ENCODE measurements at regions not wholly inside any gene's neighbourhood (a gene's known extent, or its start where the extent isn't known, plus 50 kb on each side); places are given as distances from the start of the nearest gene placed in this dataset.

GRCh38 chr3:24773798-24774197 is 279.1 kb upstream of the THRB start:
- no peaks in the 10 kb centered on the region for H3K9me3 ChIP-seq (ENCODE audit: control insufficient read depth, low read length)
- no peaks in the 10 kb centered on the region for H3K36me3 ChIP-seq (ENCODE audit: control insufficient read depth, insufficient read depth, low read length, severe bottlenecking)
- no peak overlapping the region for H3K9ac ChIP-seq (ENCODE audit: low read length)
- H3K4me3 ChIP-seq (ENCODE audit: low read length): no peak overlapping the region
- DNase-seq (ENCODE audit: low read depth): peak; percentile 89
- no peaks in the 10 kb centered on the region for H3K4me1 ChIP-seq (ENCODE audit: control insufficient read depth, insufficient read depth, low read length)
- H3K27me3 ChIP-seq (replicated peaks; ENCODE audit: control insufficient read depth, insufficient read depth, low read length): peaks cover 2% of the 10 kb centered on the region

- Histone ChIP-seq H3K9ac (ENCODE audit: low read length) (no peak overlapping the region), H3K4me3 (ENCODE audit: low read length) (peak overlapping the region; percentile 23), H3K27me3 (replicated peaks; ENCODE audit: control insufficient read depth, insufficient read depth, low read length) (no peaks in the 10 kb centered on the region), H3K9me3 (ENCODE audit: control insufficient read depth, low read length) (peaks cover 22% of the 10 kb centered on the region), H3K4me1 (ENCODE audit: control insufficient read depth, insufficient read depth, low read length) (no peaks in the 10 kb centered on the region), H3K36me3 (ENCODE audit: control insufficient read depth, insufficient read depth, low read length, severe bottlenecking) (no peaks in the 10 kb centered on the region)
- no peak for DNase-seq (ENCODE audit: low read depth)
These were observed 286.3 kb upstream of the THRB start for GRCh38 chr3:24780991-24781390.

- Histone ChIP-seq H3K36me3 (ENCODE audit: control insufficient read depth, insufficient read depth, low read length, severe bottlenecking) (no peaks in the 10 kb centered on the region), H3K9ac (ENCODE audit: low read length) (no peak overlapping the region), H3K9me3 (ENCODE audit: control insufficient read depth, low read length) (peaks cover 22% of the 10 kb centered on the region), H3K4me3 (ENCODE audit: low read length) (peak overlapping the region; percentile 23), H3K27me3 (replicated peaks; ENCODE audit: control insufficient read depth, insufficient read depth, low read length) (no peaks in the 10 kb centered on the region), H3K4me1 (ENCODE audit: control insufficient read depth, insufficient read depth, low read length) (no peaks in the 10 kb centered on the region)
- DNase-seq (ENCODE audit: low read depth): no peak
These were observed 286.8 kb upstream of the THRB start for GRCh38 chr3:24781454-24781853.

GRCh38 chr3:24793896-24794295 is 299.2 kb upstream of the THRB start:
- H3K9me3 ChIP-seq (ENCODE audit: control insufficient read depth, low read length): no peaks in the 10 kb centered on the region
- no peak overlapping the region for H3K4me3 ChIP-seq (ENCODE audit: low read length)
- H3K9ac ChIP-seq (ENCODE audit: low read length): no peak overlapping the region
- no peaks in the 10 kb centered on the region for H3K4me1 ChIP-seq (ENCODE audit: control insufficient read depth, insufficient read depth, low read length)
- no peaks in the 10 kb centered on the region for H3K36me3 ChIP-seq (ENCODE audit: control insufficient read depth, insufficient read depth, low read length, severe bottlenecking)
- no peak for DNase-seq (ENCODE audit: low read depth)
- no peaks in the 10 kb centered on the region for H3K27me3 ChIP-seq (replicated peaks; ENCODE audit: control insufficient read depth, insufficient read depth, low read length)

GRCh38 chr3:24802614-24803013 is 308.0 kb upstream of the THRB start:
- Histone ChIP-seq H3K27me3 (replicated peaks; ENCODE audit: control insufficient read depth, insufficient read depth, low read length) (peaks cover 2% of the 10 kb centered on the region), H3K9ac (ENCODE audit: low read length) (no peak overlapping the region), H3K36me3 (ENCODE audit: control insufficient read depth, insufficient read depth, low read length, severe bottlenecking) (no peaks in the 10 kb centered on the region), H3K4me3 (ENCODE audit: low read length) (no peak overlapping the region), H3K9me3 (ENCODE audit: control insufficient read depth, low read length) (no peaks in the 10 kb centered on the region), H3K4me1 (ENCODE audit: control insufficient read depth, insufficient read depth, low read length) (no peaks in the 10 kb centered on the region)
- no peak for DNase-seq (ENCODE audit: low read depth)

GRCh38 chr3:24804095-24804494 is 309.4 kb upstream of the THRB start:
- Histone ChIP-seq H3K9me3 (ENCODE audit: control insufficient read depth, low read length) (no peaks in the 10 kb centered on the region), H3K4me3 (ENCODE audit: low read length) (no peak overlapping the region), H3K36me3 (ENCODE audit: control insufficient read depth, insufficient read depth, low read length, severe bottlenecking) (no peaks in the 10 kb centered on the region), H3K9ac (ENCODE audit: low read length) (no peak overlapping the region), H3K27me3 (replicated peaks; ENCODE audit: control insufficient read depth, insufficient read depth, low read length) (peaks cover 2% of the 10 kb centered on the region), H3K4me1 (ENCODE audit: control insufficient read depth, insufficient read depth, low read length) (no peaks in the 10 kb centered on the region)
- no peak for DNase-seq (ENCODE audit: low read depth)

GRCh38 chr3:24810881-24811280 is 316.2 kb upstream of the THRB start:
- Histone ChIP-seq H3K27me3 (replicated peaks; ENCODE audit: control insufficient read depth, insufficient read depth, low read length) (no peaks in the 10 kb centered on the region), H3K4me3 (ENCODE audit: low read length) (no peak overlapping the region), H3K9me3 (ENCODE audit: control insufficient read depth, low read length) (no peaks in the 10 kb centered on the region), H3K36me3 (ENCODE audit: control insufficient read depth, insufficient read depth, low read length, severe bottlenecking) (no peaks in the 10 kb centered on the region), H3K4me1 (ENCODE audit: control insufficient read depth, insufficient read depth, low read length) (no peaks in the 10 kb centered on the region), H3K9ac (ENCODE audit: low read length) (no peak overlapping the region)
- DNase-seq (ENCODE audit: low read depth): peak; percentile 9

- no peaks in the 10 kb centered on the region for H3K9me3 ChIP-seq (ENCODE audit: control insufficient read depth, low read length)
- H3K27me3 ChIP-seq (replicated peaks; ENCODE audit: control insufficient read depth, insufficient read depth, low read length): no peaks in the 10 kb centered on the region
- no peak overlapping the region for H3K4me3 ChIP-seq (ENCODE audit: low read length)
- H3K9ac ChIP-seq (ENCODE audit: low read length): no peak overlapping the region
- no peak for DNase-seq (ENCODE audit: low read depth)
- no peaks in the 10 kb centered on the region for H3K36me3 ChIP-seq (ENCODE audit: control insufficient read depth, insufficient read depth, low read length, severe bottlenecking)
- H3K4me1 ChIP-seq (ENCODE audit: control insufficient read depth, insufficient read depth, low read length): no peaks in the 10 kb centered on the region
These were observed 317.5 kb upstream of the THRB start for GRCh38 chr3:24812116-24812515.

GRCh38 chr3:24818055-24818454 is 323.4 kb upstream of the THRB start:
- Histone ChIP-seq H3K27me3 (replicated peaks; ENCODE audit: control insufficient read depth, insufficient read depth, low read length) (no peaks in the 10 kb centered on the region), H3K36me3 (ENCODE audit: control insufficient read depth, insufficient read depth, low read length, severe bottlenecking) (no peaks in the 10 kb centered on the region), H3K9ac (ENCODE audit: low read length) (no peak overlapping the region), H3K9me3 (ENCODE audit: control insufficient read depth, low read length) (peaks cover 4% of the 10 kb centered on the region), H3K4me1 (ENCODE audit: control insufficient read depth, insufficient read depth, low read length) (no peaks in the 10 kb centered on the region), H3K4me3 (ENCODE audit: low read length) (no peak overlapping the region)
- DNase-seq (ENCODE audit: low read depth): no peak

- Histone ChIP-seq H3K36me3 (ENCODE audit: control insufficient read depth, insufficient read depth, low read length, severe bottlenecking) (no peaks in the 10 kb centered on the region), H3K9ac (ENCODE audit: low read length) (no peak overlapping the region), H3K4me3 (ENCODE audit: low read length) (no peak overlapping the region), H3K9me3 (ENCODE audit: control insufficient read depth, low read length) (no peaks in the 10 kb centered on the region), H3K4me1 (ENCODE audit: control insufficient read depth, insufficient read depth, low read length) (peaks cover 3% of the 10 kb centered on the region), H3K27me3 (replicated peaks; ENCODE audit: control insufficient read depth, insufficient read depth, low read length) (peaks cover 40% of the 10 kb centered on the region)
- DNase-seq (ENCODE audit: low read depth): no peak
These were observed 333.4 kb upstream of the THRB start for GRCh38 chr3:24828011-24828410.

GRCh38 chr3:24828551-24828950 is 333.9 kb upstream of the THRB start:
- DNase-seq (ENCODE audit: low read depth): no peak
- H3K4me1 ChIP-seq (ENCODE audit: control insufficient read depth, insufficient read depth, low read length): peaks cover 3% of the 10 kb centered on the region
- H3K27me3 ChIP-seq (replicated peaks; ENCODE audit: control insufficient read depth, insufficient read depth, low read length): peaks cover 40% of the 10 kb centered on the region
- no peaks in the 10 kb centered on the region for H3K36me3 ChIP-seq (ENCODE audit: control insufficient read depth, insufficient read depth, low read length, severe bottlenecking)
- H3K9ac ChIP-seq (ENCODE audit: low read length): no peak overlapping the region
- H3K9me3 ChIP-seq (ENCODE audit: control insufficient read depth, low read length): no peaks in the 10 kb centered on the region
- no peak overlapping the region for H3K4me3 ChIP-seq (ENCODE audit: low read length)

GRCh38 chr3:24829011-24829581 is 334.4 kb upstream of the THRB start:
- Histone ChIP-seq H3K36me3 (ENCODE audit: control insufficient read depth, insufficient read depth, low read length, severe bottlenecking) (no peaks in the 10 kb centered on the region), H3K4me1 (ENCODE audit: control insufficient read depth, insufficient read depth, low read length) (peaks cover 3% of the 10 kb centered on the region), H3K9ac (ENCODE audit: low read length) (no peak overlapping the region), H3K27me3 (replicated peaks; ENCODE audit: control insufficient read depth, insufficient read depth, low read length) (peaks cover 40% of the 10 kb centered on the region), H3K9me3 (ENCODE audit: control insufficient read depth, low read length) (no peaks in the 10 kb centered on the region), H3K4me3 (ENCODE audit: low read length) (peak overlapping the region; percentile 54)
- peak; percentile 75 for DNase-seq (ENCODE audit: low read depth)
